Mucosa of gallbladder (tissue), 1 donor: ENCODE measurements at regions not wholly inside any gene's neighbourhood (a gene's known extent, or its start where the extent isn't known, plus 50 kb on each side); places are given as distances from the start of the nearest gene placed in this dataset.

Source experiments
- DNase-seq: peaks from one replicate; pipeline ENCODE4 v3.0.0-alpha.2; 2020; ENCODE audit warnings: low spot score
- donor health status: DM: no; HTN: no; CAD: no.

DNA sequence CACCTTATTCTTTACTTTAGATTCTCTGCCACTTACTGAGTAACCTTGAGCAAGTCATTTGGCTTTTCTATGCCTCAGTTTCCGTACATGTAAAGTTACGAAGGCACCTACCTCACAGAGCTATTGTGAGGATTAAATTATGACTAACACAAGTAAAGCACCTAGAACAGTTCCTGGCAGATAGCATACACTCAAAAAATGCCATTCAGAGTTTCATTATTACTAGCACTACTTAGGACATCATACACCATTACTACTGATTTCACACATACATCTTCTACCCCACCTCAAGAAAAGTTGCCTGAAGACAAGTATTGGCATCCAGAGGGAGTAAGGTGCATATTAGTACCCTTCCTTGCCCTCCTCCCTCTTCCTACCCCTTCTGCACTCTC is 107.8 kb downstream of the OGFRL1 start:
- DNase-seq, result no peak

- DNase-seq, result no peak
These were observed 110.7 kb downstream of the OGFRL1 start for GRCh38 chr6:71399279-71399678.

GRCh38 chr6:71400852-71401251 is 112.2 kb downstream of the OGFRL1 start:
- DNase-seq, result no peak

- no peak for DNase-seq
These were observed 113.5 kb downstream of the OGFRL1 start for GRCh38 chr6:71402096-71402495.

DNA sequence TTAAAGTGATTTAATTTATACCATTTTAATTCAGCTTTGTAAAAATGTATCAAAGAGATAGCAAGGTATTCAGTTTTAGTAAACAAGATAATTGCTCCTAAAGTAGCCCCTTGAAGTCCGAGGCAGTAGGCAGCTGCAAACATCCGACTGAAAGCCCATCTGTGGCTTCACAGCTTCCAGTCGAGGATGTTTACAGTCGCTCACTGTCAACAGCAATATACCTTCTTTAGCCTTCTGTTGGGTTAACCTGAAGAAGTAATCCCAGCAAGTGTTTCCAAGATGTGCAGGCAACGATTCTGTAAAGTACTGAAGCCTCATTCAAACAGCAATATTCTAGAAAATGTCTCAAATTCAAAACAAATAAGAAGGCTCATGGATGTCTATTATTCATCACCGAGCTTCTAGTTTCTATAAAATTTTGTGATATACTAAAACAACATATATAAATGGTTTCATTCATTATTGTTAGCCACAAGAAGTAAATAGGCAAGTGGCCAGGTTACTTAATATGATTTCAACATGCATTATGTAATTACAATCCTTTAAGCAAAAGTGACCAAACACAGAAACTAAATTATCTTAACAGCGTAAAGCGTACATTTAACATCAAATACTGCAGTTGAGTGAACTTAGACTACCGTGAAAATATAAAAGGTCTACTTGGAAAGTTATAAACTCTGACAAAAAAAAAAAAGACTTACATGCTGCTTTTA is 115.0 kb downstream of the OGFRL1 start:
- no peak for DNase-seq

- peak; percentile 36 for DNase-seq
These were observed 115.7 kb downstream of the OGFRL1 start for GRCh38 chr6:71404145-71404966.

DNA sequence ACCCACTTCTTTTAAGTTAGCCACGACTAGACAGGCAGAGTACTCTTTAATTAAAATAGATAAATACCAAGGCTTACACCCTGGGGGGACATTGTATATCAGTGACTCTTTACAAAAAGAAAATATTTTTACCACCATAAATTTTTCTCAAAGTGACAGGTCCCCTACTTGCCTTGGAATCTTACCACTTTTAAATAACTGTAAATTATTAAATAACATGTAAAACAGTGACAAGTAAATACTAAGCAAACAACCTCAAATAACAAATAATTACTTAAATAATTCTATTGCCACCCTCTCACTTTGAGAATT is 116.3 kb downstream of the OGFRL1 start:
- no peak for DNase-seq

- no peak for DNase-seq
These were observed 116.8 kb downstream of the OGFRL1 start for GRCh38 chr6:71405416-71405815.

DNA sequence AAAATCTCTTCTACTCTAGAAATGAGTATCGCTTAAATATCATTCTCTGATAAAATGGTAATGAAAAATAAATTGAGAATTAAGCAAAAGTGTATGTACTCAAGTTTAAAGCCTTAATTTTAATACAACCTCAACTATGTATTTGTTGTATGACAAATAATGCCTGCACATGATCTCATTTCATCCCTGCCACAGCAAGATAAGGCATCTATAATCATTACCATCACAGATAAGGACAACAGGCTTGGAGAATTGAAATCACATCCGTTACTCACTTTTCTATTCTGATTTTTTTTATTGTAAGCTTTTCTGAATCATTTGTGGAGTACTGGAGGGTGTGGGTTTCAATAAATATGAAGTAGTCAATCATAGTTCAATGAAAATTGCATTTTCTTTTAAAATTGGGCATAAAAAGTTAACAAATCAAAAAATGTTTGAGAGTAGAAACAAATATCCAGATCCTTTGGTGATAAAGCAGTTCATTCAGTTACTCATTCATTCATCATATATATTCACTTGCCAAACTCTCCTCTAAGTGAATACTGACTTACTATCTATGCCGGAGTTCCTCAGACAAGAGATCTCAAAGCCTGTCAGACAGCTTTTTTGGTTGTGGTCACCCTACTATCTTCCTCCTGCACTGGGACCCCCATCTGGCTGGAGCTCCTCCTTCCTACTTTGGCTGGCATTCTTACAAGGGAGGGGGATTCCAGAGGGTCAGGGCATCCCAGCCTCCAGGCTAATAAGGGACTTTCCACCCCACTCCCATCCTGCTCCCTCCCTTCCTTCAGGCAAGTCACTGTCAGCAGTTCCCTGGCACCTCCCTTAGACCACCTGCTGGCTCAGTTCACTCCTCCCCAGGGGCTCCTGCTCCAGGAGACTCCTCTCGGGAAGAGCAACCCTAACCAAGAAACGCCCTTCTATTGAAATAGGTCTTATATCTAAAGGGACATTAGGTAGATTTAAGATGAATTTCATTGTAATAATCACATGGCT is 118.6 kb downstream of the OGFRL1 start:
- no peak for DNase-seq

GRCh38 chr6:71408787-71409723 is 120.4 kb downstream of the OGFRL1 start:
- no peak for DNase-seq

DNA sequence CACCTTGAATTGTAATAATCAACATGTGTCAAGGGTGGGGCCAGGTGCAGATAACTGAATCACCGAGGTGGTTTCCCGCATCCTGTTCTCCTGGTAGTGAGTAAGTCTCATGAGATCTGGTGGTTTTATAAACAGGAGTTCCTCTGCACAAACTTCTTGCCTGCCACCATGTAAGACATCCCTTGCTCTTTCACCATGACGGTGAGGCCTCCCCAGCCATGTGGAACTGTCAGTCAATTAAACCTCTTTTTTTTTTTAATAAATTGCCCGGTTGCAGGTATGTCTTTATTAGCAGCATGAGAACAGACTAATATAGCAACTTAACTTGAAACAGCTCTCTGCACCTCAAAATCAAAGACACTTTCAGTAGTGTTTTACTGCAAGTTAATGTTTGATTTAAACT is 121.6 kb downstream of the OGFRL1 start:
- DNase-seq, result no peak

- DNase-seq, result no peak
These were observed 122.1 kb downstream of the OGFRL1 start for GRCh38 chr6:71410681-71411080.

DNA sequence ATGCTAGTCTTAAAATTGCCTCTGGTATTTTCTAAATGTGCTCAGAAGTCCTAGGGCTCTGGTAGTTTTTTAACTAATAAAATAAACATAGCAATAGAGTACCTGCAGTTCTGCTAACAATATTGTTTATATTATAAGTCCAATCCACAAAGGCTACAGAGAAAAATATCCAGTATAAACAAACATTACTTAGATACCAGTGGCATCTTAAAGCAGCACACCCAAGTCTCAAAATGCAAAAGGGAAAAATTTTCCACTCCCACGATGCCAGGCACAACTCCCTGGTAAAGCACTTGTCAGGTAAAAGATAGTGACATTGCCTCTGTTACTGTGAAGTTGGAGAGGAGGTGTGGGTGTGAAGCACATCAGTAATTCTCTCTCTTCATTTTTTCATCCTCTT is 123.3 kb downstream of the OGFRL1 start:
- DNase-seq, result no peak

DNA sequence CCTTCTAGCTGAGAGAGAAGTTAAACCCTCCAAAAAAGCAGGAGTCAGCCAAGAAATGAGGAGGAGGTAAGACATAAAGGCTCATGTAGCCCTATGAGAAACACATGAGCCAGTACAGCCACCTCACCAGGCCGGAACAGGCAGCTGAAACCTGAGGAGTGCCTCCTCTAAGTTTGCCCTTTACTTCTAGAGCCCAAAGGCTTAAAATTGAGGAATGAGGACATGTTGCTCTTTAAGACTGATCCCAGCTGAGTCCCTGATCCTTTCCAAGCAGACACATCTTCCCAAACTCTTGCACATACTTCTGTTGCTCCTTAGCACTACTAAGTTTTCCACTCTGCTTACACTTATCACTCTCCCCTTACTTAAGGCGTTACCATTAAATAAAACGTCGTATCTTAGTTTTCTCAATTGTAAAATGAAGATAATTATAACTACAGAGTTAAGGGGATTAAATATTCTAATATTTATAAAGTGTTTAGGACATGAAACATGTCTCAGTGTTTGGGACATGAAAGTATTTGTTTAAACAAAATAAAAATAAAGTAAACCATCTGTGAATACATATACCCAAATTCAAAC is 124.0 kb downstream of the OGFRL1 start:
- DNase-seq, result no peak

- DNase-seq, result no peak
These were observed 125.9 kb downstream of the OGFRL1 start for GRCh38 chr6:71414486-71414885.

- no peak for DNase-seq
These were observed 130.8 kb downstream of the OGFRL1 start for GRCh38 chr6:71419217-71420094.

DNA sequence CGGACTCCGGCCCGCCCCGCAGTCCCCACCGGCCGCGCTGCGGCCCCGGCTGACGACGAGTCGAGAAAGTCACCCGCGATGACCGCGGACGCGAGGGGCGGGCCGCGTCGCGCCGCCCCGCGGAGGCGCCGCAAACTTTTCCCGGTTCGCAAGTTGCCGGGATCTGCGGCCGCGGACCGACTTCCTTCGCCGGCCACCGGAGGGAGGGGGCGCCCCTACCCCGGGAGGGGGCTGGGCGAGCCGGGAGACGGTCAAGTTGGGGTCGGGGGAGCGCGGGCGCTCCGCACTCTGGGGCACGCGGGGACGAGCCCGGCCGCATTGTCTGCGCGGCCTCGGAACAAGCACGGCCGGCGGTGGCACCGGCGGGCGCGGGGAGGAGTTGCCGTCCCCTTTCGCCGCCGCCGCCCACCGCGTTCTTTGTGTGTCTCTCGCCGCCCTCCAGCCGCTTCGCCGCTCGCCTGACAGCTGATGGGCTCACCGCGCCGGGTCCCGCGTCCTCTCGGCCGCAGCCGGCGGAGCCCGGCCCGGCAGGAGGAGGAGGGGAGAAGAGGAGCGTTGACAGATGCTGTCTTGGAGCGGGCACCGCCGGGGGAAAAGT is 131.6 kb downstream of the OGFRL1 start:
- peak; percentile 45 for DNase-seq

GRCh38 chr6:71420693-71421328 is 132.2 kb downstream of the OGFRL1 start:
- peak; percentile 97 for DNase-seq

DNA sequence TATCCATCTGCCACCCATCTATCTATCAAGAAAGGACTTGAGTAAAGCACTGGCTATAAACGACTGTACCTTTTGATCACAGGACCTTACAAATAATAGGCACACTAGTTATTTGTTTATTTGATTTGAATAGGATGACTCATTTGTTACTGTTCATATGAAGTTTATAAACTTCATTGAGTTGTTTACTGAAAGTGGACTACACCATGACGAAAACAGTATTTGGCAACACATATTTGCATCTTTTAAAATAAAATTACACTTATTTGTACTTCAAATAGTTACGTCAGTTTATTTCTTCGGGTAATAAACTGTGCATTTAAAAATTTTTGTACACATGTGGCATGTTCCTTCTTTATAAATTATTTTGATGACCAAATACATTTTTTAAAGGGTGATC is 133.0 kb downstream of the OGFRL1 start:
- no peak for DNase-seq
